Astrocyte of the spinal cord (primary cell): ENCODE measurements at regions not wholly inside any gene's neighbourhood (a gene's known extent, or its start where the extent isn't known, plus 50 kb on each side); places are given as distances from the start of the nearest gene placed in this dataset.

Source experiments
- DNase-seq: peaks from one replicate; pipeline ENCODE4 v3.0.0; 2011; ENCODE audit warnings: low read depth, low spot score
- H3K4me3 ChIP-seq: 2 replicates; pipeline ENCODE4 v1.5.1; 2011; ENCODE audit warnings: low read depth, mild to moderate bottlenecking, low read length, moderate library complexity
- in situ Hi-C: cut with HindIII; loops from 2 replicates; pipeline ENCODE4 v1.10.0; 2017; ENCODE audit warnings: low sequenced_read_pairs
- TF ChIP-seq, protein P1 (sequence below): IDR thresholded peaks from 2 replicates; pipeline ENCODE4 v1.5.1; 2012; ENCODE audit warnings: low read depth, mild to moderate bottlenecking, low read length, inconsistent platforms

DNA sequence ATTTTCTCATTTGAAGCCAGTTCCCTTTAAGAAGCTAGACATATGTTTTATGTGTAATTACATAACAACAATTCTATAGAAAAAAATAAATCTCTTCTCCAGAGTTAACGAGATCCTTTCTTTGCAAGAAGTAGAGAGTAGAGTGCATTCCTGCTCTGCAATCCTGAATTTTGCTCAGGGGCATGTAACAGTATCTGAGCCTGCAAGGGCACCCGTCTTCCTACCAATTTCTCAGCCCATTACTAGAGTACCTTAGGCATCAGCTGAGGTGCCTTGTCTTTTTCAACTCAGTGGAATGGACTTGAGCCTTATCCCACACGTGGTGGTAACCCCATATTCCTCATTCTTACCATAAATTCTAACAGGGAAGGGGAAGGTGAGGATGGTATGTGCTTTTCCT, 205.9 kb downstream of the IKZF2 start:
- no peak for DNase-seq
- no peak overlapping the region for H3K4me3 ChIP-seq
- TF ChIP-seq, protein P1, sequence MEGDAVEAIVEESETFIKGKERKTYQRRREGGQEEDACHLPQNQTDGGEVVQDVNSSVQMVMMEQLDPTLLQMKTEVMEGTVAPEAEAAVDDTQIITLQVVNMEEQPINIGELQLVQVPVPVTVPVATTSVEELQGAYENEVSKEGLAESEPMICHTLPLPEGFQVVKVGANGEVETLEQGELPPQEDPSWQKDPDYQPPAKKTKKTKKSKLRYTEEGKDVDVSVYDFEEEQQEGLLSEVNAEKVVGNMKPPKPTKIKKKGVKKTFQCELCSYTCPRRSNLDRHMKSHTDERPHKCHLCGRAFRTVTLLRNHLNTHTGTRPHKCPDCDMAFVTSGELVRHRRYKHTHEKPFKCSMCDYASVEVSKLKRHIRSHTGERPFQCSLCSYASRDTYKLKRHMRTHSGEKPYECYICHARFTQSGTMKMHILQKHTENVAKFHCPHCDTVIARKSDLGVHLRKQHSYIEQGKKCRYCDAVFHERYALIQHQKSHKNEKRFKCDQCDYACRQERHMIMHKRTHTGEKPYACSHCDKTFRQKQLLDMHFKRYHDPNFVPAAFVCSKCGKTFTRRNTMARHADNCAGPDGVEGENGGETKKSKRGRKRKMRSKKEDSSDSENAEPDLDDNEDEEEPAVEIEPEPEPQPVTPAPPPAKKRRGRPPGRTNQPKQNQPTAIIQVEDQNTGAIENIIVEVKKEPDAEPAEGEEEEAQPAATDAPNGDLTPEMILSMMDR, result no peak
- in situ Hi-C loops, result no loop called here

DNA sequence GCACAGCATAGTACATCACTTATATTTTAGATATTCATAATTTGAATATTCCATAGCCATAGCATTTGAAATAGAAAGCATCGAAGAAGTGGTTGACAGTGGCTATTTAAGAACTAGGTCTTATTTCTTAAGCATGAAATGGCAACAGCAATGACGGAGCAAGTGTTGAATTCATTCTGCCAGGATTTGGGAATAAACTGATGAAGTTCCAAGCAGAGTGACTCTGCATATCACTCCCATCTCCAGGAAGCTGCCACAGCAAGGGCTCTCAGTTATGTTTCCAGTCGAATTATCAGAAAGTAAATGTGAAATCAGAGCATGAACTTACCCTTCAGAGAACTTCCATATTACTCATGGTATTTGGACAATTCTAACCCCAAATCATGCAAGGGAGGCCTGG, 208.1 kb downstream of the IKZF2 start:
- H3K4me3 ChIP-seq, result no peak overlapping the region
- DNase-seq, result no peak
- in situ Hi-C loops, result no loop called here
- TF ChIP-seq, protein P1, result no peak

DNA sequence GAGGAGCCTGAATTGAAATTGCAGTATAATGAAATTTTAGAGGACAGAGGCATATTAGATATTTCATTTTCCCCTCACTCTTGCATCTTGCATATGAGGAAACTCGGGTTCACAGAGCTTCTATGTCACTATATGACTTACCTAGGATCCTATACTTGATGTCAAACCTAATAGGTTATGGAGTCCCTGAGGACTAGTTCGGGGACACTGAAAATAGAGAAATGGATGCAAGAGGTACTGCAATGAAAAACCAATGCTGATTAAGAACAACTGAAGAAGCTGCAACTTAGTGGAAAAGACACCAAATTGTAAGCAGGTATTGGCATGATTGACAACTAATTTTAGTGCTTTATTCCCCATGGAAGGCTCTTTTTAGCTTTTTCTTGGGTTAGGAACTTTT, 210.1 kb downstream of the IKZF2 start:
- TF ChIP-seq, protein P1, result no peak
- no peak for DNase-seq
- no peak overlapping the region for H3K4me3 ChIP-seq
- in situ Hi-C loops, result no loop called here

DNA sequence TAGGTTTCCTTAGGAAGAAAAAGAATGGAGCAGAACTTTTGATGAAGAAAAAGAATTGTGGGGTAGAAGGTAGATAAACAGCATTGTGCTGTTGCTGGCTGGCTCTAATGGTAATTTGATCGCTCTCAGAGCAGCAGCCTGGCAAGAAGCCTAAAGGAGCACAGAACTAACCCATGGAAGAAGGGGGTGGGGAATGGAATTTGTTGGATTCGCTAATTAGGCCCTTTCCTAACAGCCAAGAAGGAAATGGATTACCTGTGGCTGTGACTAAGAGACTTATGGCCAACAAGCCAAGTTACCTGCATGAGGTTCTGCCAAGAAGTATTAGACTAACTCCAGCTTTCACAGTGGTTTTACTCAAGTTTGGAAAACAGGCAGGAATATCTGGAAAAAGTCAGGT, 210.6 kb downstream of the IKZF2 start:
- peak; percentile 65 for DNase-seq
- H3K4me3 ChIP-seq, result no peak overlapping the region
- in situ Hi-C loops, result no loop called here
- TF ChIP-seq, protein P1, result no peak

DNA sequence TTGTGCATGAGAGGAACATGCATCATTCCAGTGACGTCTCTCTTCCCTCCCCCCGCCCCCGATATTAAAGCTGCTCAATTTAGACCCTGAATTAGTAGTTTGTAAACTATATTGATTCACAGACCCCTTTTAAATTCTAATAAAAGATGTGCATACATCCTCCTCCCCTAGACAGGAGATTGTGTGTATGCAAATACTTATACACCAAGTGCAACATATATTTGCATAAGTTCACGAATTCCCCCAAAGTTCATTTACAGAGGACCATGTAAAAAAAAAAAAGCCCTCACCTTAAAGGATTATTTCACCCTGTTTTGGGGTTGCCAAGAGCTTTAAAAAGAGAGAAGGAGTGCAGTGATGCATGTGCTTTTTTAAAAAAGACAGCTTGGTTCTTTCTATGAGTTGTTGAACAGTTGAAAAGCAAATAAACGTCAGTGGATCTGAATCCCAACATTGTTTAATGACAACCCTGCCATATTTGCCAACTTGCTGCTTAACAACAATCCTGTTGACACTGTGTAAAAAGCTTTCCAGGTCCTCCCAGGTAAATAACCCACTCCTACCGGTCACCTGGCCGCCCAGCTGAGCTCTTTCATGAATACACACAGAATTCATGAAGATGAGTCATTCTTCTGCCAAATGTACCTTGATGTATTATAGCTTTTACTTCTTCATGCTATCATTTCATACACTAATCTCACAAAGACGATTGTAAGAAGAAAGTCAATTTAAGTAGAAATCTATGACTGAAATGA, 211.5 kb downstream of the IKZF2 start:
- in situ Hi-C loops, result no loop called here
- TF ChIP-seq, protein P1, result no peak
- no peak overlapping the region for H3K4me3 ChIP-seq
- DNase-seq, result no peak

DNA sequence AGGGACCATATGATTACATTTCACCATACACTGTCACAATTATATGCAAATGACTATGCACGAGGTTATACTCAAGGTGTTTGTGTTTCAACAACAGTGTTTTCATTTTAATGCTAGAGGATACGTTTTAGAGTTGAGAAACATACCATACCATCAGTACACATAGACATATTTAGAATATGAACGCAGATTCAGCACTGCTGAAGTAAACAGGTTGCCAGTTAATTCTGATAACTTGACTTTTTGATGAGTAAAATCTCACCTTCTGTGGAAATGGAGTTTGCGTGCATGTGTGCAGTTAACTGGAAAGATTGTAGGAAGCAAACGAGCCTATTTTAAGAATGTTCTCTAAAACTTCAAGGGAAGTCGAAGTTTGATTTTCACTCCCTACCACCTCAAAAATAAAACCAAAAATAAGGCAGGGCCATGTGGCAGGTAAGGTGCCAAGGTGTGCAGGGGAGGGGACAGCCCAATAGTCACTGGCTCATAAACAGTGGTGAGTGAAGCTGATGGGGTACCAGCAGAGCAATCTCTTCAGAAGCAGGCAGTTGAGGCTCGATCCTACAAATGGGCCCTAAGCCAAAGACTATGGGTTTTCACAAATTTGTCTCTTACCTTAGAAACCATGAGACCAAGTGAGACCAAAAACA, 213.1 kb downstream of the IKZF2 start:
- no peak overlapping the region for H3K4me3 ChIP-seq
- in situ Hi-C loops, result no loop called here
- DNase-seq, result no peak
- TF ChIP-seq, protein P1, result no peak
